HG03520 (cell line): ENCODE measurements at regions not wholly inside any gene's neighbourhood (a gene's known extent, or its start where the extent isn't known, plus 50 kb on each side); places are given as distances from the start of the nearest gene placed in this dataset.
A peak's percentile ranks its signal among the peaks of the same experiment; 100 is the strongest.
"Not testable (repeated sequence)": the region's sequence is repeated elsewhere in the genome, so short reads cannot be mapped to it uniquely, and the experiment has no call there.

Source experiments
- ATAC-seq: cut with Tn5 transposase; IDR thresholded peaks from one replicate; pipeline ENCODE4 v1.9.1; 2021; ENCODE audit warnings: mild to moderate bottlenecking, moderate library complexity; ENCODE audit not compliant: unreplicated experiment

- ATAC-seq = not testable (repeated sequence)
These were observed 61.4 kb upstream of the HGFAC start for GRCh38 chr4:3380336-3380735.

DNA sequence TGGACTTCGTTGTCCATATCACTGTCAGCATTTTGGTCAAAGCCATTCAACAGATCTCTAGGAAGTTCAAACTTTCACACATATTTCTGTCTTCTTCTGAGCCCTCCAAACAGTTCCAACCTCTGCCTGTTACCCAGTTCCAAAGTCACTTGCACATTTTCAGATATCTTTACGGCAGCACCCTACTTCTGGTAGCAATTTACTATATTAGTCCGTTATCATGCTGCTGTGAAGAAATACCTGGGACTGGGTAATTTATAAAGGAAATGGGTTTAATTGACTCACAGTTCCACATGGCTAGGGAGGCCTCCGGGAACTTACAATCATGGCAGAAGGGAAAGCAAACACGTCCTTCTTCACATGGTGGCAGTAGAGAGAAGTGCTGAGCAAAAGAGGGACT is 60.6 kb upstream of the HGFAC start:
- ATAC-seq = not testable (repeated sequence)

DNA sequence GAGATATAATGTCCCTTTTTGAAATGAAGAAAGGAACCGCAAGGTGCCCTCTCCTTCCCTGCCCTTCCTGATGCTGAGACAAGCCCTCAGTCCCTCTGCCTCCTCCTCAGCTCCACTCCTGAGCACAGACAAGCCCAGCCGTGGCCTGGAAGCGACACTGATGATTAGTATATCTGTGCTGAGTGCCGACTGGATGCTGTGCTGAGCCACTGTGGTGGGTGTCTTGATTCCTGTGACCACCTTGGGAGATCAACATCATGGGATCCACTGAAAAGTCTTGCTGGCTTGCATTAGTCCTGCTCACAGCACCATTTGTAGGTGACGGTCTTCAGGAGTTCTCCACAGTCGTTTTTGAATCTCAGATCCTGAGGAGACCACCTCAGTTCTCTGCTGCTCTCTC is 59.5 kb upstream of the HGFAC start:
- ATAC-seq = no peak

DNA sequence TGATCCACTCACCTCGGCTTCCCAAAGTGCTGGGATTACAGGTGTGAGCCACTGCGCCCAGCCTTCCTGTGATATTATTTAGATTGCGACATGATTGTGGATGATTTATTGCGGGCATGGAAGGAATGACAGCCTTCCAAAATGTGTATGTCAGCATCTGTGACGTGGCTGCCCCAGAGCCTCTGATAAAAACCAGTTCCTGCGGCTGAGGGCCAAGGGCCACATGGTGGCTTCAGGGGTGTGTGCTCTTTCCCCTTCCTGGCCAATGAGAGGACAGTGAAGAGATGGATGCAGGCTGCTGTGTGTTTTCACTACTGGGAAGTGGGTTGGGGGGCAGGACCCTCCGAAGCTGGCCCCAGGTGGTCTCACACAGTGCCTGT is 57.4 kb upstream of the HGFAC start:
- no peak for ATAC-seq

GRCh38 chr4:3384771-3385710 is 56.7 kb upstream of the HGFAC start:
- no peak for ATAC-seq

GRCh38 chr4:3385711-3386420 is 55.9 kb upstream of the HGFAC start:
- no peak for ATAC-seq

- no peak for ATAC-seq
These were observed 55.2 kb upstream of the HGFAC start for GRCh38 chr4:3386526-3386925.

DNA sequence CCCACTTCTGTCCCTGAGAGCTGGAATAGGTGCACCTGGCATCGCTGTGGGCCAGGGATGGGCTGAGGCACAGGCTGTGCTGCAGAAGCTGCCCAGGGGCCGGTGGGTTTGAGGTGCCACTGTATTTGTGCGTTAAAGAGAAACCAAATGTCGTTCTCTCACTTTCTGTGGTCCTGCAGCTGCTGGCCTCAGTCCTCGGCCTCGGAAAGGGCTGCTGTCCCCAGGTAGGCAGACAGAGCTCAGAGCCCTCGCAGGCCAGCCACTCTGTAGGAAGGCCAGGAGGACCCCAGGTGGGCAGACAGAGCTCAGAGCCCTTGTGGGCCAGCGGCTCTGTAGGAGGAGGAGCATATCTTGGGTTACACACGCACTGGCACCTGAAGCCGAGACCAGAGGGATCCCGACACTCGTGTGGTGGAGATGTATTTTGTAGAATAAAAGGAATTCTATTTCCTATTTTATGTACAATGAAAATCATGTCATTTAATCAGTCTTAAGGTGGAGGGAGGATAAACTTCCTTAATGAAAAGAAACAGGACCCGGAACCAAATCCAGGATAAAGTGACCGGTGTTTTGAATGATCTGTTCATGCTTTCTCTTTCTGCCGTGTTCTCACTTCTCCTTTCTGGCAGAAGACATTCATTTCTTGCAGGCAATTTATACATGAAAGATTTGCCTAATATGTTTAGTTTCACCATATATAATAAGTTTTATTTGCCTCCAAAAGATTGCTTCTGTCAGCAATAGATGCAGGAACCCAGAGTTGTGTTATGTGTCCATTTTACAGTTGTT is 54.4 kb upstream of the HGFAC start:
- peak; percentile 63 for ATAC-seq

- peak; percentile 30 for ATAC-seq
These were observed 53.8 kb upstream of the HGFAC start for GRCh38 chr4:3387943-3388361.

- peak; percentile 33 for ATAC-seq
These were observed 53.1 kb upstream of the HGFAC start for GRCh38 chr4:3388471-3389232.

- no peak for ATAC-seq
These were observed 52.2 kb upstream of the HGFAC start for GRCh38 chr4:3389233-3390215.

GRCh38 chr4:3390288-3390811 is 51.4 kb upstream of the HGFAC start:
- ATAC-seq = no peak

DNA sequence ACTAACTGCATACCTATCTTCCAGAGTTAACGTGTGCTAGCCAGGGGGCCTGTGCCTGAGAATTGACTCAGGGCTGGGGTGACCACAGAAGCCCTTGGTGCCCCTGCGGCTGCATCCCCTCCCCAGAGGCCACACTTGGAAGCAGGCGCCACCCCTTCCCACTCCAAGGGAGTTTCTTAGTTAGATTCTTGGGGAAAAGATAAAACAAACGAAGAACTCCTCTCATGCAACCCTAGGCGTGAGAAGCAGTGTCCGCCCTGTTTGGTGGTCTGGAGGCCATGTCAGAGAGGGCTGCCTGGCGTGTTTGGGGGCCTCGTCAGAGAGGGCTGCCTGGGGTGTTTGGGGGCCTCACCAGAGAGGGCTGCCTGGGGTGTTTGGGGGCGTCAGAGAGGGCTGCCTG is 50.3 kb upstream of the HGFAC start:
- no peak for ATAC-seq
